A549 (cell line): ENCODE measurements at regions not wholly inside any gene's neighbourhood (a gene's known extent, or its start where the extent isn't known, plus 50 kb on each side); places are given as distances from the start of the nearest gene placed in this dataset.
A peak's percentile ranks its signal among the peaks of the same experiment; 100 is the strongest.

Source experiments
- ATAC-seq, 2 experiments: fragments of 200-7000 bp in 1 of 2; fragments of >200 bp in 1 of 2; cut with Nextera tagmentation in 1 of 2; cut with Tn5 transposase in 1 of 2; 3 replicates each; pipeline versions ENCODE4 v1.8.0 to v1.9.1; 2018 to 2020; ENCODE audit warnings: mild to moderate bottlenecking in 1 of 2, moderate library complexity in 1 of 2
- CTCF ChIA-PET: fragments of 300-600 bp; sonication (Branson Sonifier 250); formaldehyde crosslinking; extraction: SDS; loops from one replicate; lab custom pipeline; 2021; ENCODE audit warnings: antibody characterized with exemption, inconsistent platforms; lab: Yijun Ruan, JAX
- POLR2A ChIA-PET: fragments of 350-600 bp; formaldehyde crosslinking; extraction: SDS; loops from one replicate; lab custom pipeline; 2021; ENCODE audit warnings: antibody characterized with exemption, inconsistent platforms; lab: Yijun Ruan, JAX
- DNase-seq, 2 experiments: peaks; one replicate each; pipeline versions ENCODE4 v3.0.0 to v3.0.0-alpha.2; 2011 to 2016; ENCODE audit warnings: low read depth in 1 of 2, low spot score in 1 of 2
- FAIRE-seq: peaks from 2 replicates; lab custom pipeline; 2011; peaks lifted over from hg19 to GRCh38; lab: Jason Lieb, UNC
- H3K27ac ChIP-seq, 2 experiments: fragments of >200 bp; sonication (Bioruptor Twin); formaldehyde crosslinking; 3 replicates each; pipeline ENCODE4 v1.5.1; 2016 to 2017
- H3K4me1 ChIP-seq: fragments of >200 bp; sonication (Bioruptor Twin); formaldehyde crosslinking; 3 replicates; pipeline ENCODE4 v1.6.1; 2016
- H3K4me2 ChIP-seq: fragments of >200 bp; sonication (Bioruptor Twin); formaldehyde crosslinking; 3 replicates; pipeline ENCODE4 v1.6.1; 2016
- H3K4me3 ChIP-seq: fragments of >200 bp; sonication (Bioruptor Twin); formaldehyde crosslinking; 3 replicates; pipeline ENCODE4 v1.5.1; 2016
- H3K9me3 ChIP-seq: fragments of >200 bp; sonication (Bioruptor Twin); formaldehyde crosslinking; 3 replicates; pipeline ENCODE4 v1.6.1; 2016
- ATOH8 ChIP-seq: fragments of 250-450 bp; sonication (Bioruptor Pico); IDR thresholded peaks from 2 replicates; pipeline ENCODE4 v1.5.0; 2020; ENCODE audit warnings: low read depth, mild to moderate bottlenecking, moderate library complexity
- BHLHE40 ChIP-seq: IDR thresholded peaks from 2 replicates; pipeline ENCODE4 v1.6.1; 2012; ENCODE audit warnings: low read depth, low read length, inconsistent platforms
- CHD4 ChIP-seq: fragments of 200-600 bp; sonication (generic); IDR thresholded peaks from 2 replicates; pipeline ENCODE4 v1.6.1; 2016; ENCODE audit warnings: antibody characterized with exemption, mild to moderate bottlenecking, borderline replicate concordance
- CTCF ChIP-seq: fragments of >200 bp; sonication (Bioruptor Twin); formaldehyde crosslinking; IDR thresholded peaks from 3 replicates; pipeline ENCODE4 v1.5.1; 2016
- EHF ChIP-seq: fragments of 250-450 bp; sonication (Bioruptor Pico); IDR thresholded peaks from 2 replicates; pipeline ENCODE4 v1.5.0; 2020; ENCODE audit warnings: mild to moderate bottlenecking
- EP300 ChIP-seq, 2 experiments: fragments of >200 bp; sonication (Bioruptor Twin); formaldehyde crosslinking; IDR thresholded peaks; 2 replicates in 1 of 2; 3 replicates in 1 of 2; pipeline ENCODE4 v1.6.1; 2016 to 2017
- FOSB ChIP-seq: fragments of 250-450 bp; sonication (Bioruptor Pico); IDR thresholded peaks from 2 replicates; pipeline ENCODE4 v1.5.0; 2020; ENCODE audit warnings: mild to moderate bottlenecking, moderate library complexity
- GATA3 ChIP-seq: IDR thresholded peaks from 2 replicates; pipeline ENCODE4 v1.6.1; 2012; ENCODE audit warnings: borderline replicate concordance
- HDAC2 ChIP-seq: fragments of 200-600 bp; sonication (generic); IDR thresholded peaks from 2 replicates; pipeline ENCODE4 v1.6.1; 2016
- HOXA7 ChIP-seq: fragments of 250-450 bp; sonication (Bioruptor Pico); IDR thresholded peaks from 2 replicates; pipeline ENCODE4 v1.5.0; 2020; ENCODE audit warnings: mild to moderate bottlenecking, moderate library complexity
- HOXB5 ChIP-seq: fragments of 250-450 bp; sonication (Bioruptor Pico); IDR thresholded peaks from 2 replicates; pipeline ENCODE4 v1.5.0; 2020; ENCODE audit warnings: mild to moderate bottlenecking, moderate library complexity
- JUN ChIP-seq, 2 experiments: fragments of >200 bp; sonication (Bioruptor Twin); formaldehyde crosslinking; IDR thresholded peaks; 2 replicates in 1 of 2; 3 replicates in 1 of 2; pipeline ENCODE4 v1.6.1; 2016 to 2017
- JUNB ChIP-seq: fragments of >200 bp; sonication (Bioruptor Twin); formaldehyde crosslinking; IDR thresholded peaks from 2 replicates; pipeline ENCODE4 v1.6.1; 2016
- KDM1A ChIP-seq: fragments of 200-600 bp; sonication (generic); IDR thresholded peaks from 2 replicates; pipeline ENCODE4 v1.6.1; 2016; ENCODE audit warnings: low read depth, mild to moderate bottlenecking
- KDM5A ChIP-seq: fragments of 200-600 bp; sonication (generic); IDR thresholded peaks from 2 replicates; pipeline ENCODE4 v1.6.1; 2016; ENCODE audit warnings: antibody characterized with exemption, mild to moderate bottlenecking
- MAX ChIP-seq: IDR thresholded peaks from 2 replicates; pipeline ENCODE4 v1.6.1; 2012
- NR3C1 ChIP-seq: fragments of >200 bp; sonication (Bioruptor Twin); formaldehyde crosslinking; IDR thresholded peaks from 3 replicates; pipeline ENCODE4 v1.6.1; 2017
- POLR2A ChIP-seq: IDR thresholded peaks from 2 replicates; pipeline ENCODE4 v1.6.1; 2012; ENCODE audit warnings: mild to moderate bottlenecking, low read length
- POLR2AphosphoS2 ChIP-seq: conservative IDR thresholded peaks from 2 replicates; pipeline ENCODE4 v1.6.1; 2012; ENCODE audit warnings: low read length, improper control_type of control experiment, inconsistent platforms
- SMC3 ChIP-seq: fragments of >200 bp; sonication (Bioruptor Twin); formaldehyde crosslinking; IDR thresholded peaks from 3 replicates; pipeline ENCODE4 v1.6.1; 2018; ENCODE audit warnings: inconsistent platforms
- SREBF2 ChIP-seq: fragments of 450-650 bp; IDR thresholded peaks from 2 replicates; pipeline ENCODE4 v1.6.1; 2014; ENCODE audit warnings: mild to moderate bottlenecking, moderate library complexity
- TFCP2L1 ChIP-seq: fragments of 250-450 bp; sonication (Bioruptor Pico); IDR thresholded peaks from 2 replicates; pipeline ENCODE4 v1.5.0; 2021; ENCODE audit warnings: mild to moderate bottlenecking
- USF2 ChIP-seq: fragments of 450-650 bp; IDR thresholded peaks from 2 replicates; pipeline ENCODE4 v1.6.1; 2014; ENCODE audit warnings: antibody characterized with exemption
- ZFP36 ChIP-seq: fragments of 450-650 bp; IDR thresholded peaks from 2 replicates; pipeline ENCODE4 v1.6.1; 2014; ENCODE audit warnings: borderline replicate concordance; ENCODE audit not compliant: partially characterized antibody
- WGBS: methylation state at CpG from one replicate; pipeline ENCODE4 v1.1.6; 2017; ENCODE audit errors: missing lambda C conversion rate; 5-methylcytosine and 5-hydroxymethylcytosine counted together

- TF ChIP-seq ATOH8 (CRISPR knock-in tag) (no peak), ZFP36 (no peak), USF2 (no peak), NR3C1 (no peak), KDM5A (no peak)
- TF ChIP-seq, all 56 proteins: peak for 0
Observed at GRCh38 chr7:46880508-46881196, 701.3 kb downstream of the TNS3 start (continued).

GRCh38 chr7:46879783-46880182, 702.1 kb downstream of the TNS3 start:
- Histone ChIP-seq H3K27ac (no peak overlapping the region), H3K4me1 (peaks cover 4% of the 10 kb centered on the region; the same call in 1 of the 3 replicates), H3K9me3 (no peaks in the 10 kb centered on the region), H3K4me3 (no peak overlapping the region), H3K4me2 (no peak overlapping the region)
- FAIRE-seq, result peak; percentile 54
- POLR2A ChIA-PET, result no interaction called here
- CTCF ChIA-PET, result interaction anchor here (1.4 kb wide), 1 partner anchor 10 kb away, joined by 5 read pairs; no protein-coding TSS in a partner anchor
- WGBS, result 27% methylated on average over 2 of the region's 2 CpGs
- TF ChIP-seq ZFP36, result no peak
- no peak for TF ChIP-seq TFCP2L1 (CRISPR knock-in tag)
- no peak for TF ChIP-seq FOSB (CRISPR knock-in tag)
- no peak for TF ChIP-seq SMC3
- no peak for TF ChIP-seq CHD4
- no peak for TF ChIP-seq MAX
- TF ChIP-seq USF2, result no peak
- TF ChIP-seq HDAC2, result no peak
- no peak for TF ChIP-seq JUN (IDR thresholded peaks at IDR 0.05)
- no peak for TF ChIP-seq HOXA7
- TF ChIP-seq GATA3, result no peak
- TF ChIP-seq SREBF2, result no peak
- no peak for TF ChIP-seq JUNB
- TF ChIP-seq EP300 (IDR thresholded peaks at IDR 0.05), result no peak
- ATAC-seq, result no peak
- no peak for DNase-seq

GRCh38 chr7:46871516-46871915, 710.4 kb downstream of the TNS3 start:
- no peaks in the 10 kb centered on the region for H3K9me3 ChIP-seq
- TF ChIP-seq POLR2AphosphoS2 (no peak), KDM1A (no peak), BHLHE40 (no peak), HOXB5 (CRISPR knock-in tag) (no peak), POLR2A (no peak), EHF (CRISPR knock-in tag) (no peak), CTCF (no peak)
- ATAC-seq, result no peak
- CTCF ChIA-PET, result interaction anchor here (1.0 kb wide), 1 partner anchor 216 kb away, joined by 3 read pairs; no protein-coding TSS in a partner anchor
- H3K4me2 ChIP-seq, result no peak overlapping the region
- 62% methylated on average over 4 of the region's 4 CpGs for WGBS
- H3K27ac ChIP-seq, result no peak overlapping the region
- DNase-seq, result no peak
- POLR2A ChIA-PET, result no interaction called here
- H3K4me1 ChIP-seq, result no peaks in the 10 kb centered on the region
- no peak for FAIRE-seq
- H3K4me3 ChIP-seq, result no peak overlapping the region
